ENCODE measurements at regions not wholly inside any gene's neighbourhood (a gene's known extent, or its start where the extent isn't known, plus 50 kb on each side); places are given as distances from the start of the nearest gene placed in this dataset.

DNA sequence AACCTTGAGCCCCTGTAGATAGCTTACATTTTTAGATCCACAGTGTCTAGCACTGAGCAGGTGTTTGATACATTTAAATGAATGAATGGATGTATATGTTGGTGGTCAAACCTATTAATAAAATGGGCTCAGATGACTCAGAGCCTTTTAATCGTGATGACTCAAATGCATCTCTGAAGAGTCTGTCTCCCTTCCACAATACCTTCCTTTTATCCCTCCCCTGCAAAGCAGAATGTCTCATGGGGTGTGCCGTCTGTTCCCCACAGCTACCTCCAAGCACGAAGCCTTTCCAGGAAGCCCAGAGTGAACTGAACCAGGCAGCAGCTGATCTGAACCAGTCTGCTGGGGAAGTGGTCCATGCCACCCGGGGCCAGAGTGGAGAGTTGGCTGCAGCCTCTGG, 303.5 kb upstream of the TPM1 start:
- DNase-seq (ENCODE audit: low read depth) = peak; percentile 37
- CTCF ChIA-PET = interaction anchor here (1.1 to 2.7 kb wide), 3 partner anchors 70 to 348 kb away, joined by 3 to 8 read pairs (median 4); partner anchors contain the start of gene TLN2
- TF ChIP-seq, protein P1, sequence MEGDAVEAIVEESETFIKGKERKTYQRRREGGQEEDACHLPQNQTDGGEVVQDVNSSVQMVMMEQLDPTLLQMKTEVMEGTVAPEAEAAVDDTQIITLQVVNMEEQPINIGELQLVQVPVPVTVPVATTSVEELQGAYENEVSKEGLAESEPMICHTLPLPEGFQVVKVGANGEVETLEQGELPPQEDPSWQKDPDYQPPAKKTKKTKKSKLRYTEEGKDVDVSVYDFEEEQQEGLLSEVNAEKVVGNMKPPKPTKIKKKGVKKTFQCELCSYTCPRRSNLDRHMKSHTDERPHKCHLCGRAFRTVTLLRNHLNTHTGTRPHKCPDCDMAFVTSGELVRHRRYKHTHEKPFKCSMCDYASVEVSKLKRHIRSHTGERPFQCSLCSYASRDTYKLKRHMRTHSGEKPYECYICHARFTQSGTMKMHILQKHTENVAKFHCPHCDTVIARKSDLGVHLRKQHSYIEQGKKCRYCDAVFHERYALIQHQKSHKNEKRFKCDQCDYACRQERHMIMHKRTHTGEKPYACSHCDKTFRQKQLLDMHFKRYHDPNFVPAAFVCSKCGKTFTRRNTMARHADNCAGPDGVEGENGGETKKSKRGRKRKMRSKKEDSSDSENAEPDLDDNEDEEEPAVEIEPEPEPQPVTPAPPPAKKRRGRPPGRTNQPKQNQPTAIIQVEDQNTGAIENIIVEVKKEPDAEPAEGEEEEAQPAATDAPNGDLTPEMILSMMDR (IDR thresholded peaks at IDR 0.05; ENCODE audit: insufficient read depth, low read depth, low read length) = no peak

DNA sequence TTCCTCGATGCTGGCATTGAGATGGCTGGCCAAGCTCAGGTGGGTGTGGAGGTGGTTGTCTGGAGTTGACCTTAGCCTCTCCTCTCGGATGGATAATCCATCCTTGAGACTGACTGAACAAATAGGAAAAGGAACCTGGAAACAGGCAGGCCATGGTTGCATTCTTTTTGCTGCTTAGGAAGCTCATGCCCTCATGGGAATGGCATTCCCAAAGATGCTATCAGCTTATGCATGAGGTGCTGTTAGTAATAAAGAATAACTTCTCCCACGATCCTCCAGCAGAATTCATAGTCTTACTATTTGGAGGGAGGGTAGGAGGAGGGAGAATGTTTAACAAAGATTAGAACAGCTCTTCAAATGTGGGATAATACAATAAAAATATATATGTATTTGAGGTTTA, 303.0 kb upstream of the TPM1 start:
- TF ChIP-seq, protein P1 (IDR thresholded peaks at IDR 0.05; ENCODE audit: insufficient read depth, low read depth, low read length) = no peak
- H3K4me3 ChIP-seq (ENCODE audit: low read depth, low read length) = no peak overlapping the region
- H3K36me3 ChIP-seq (ENCODE audit: control insufficient read depth, insufficient read depth, low read length) = no peaks in the 10 kb centered on the region
- ChIA-PET POLR2A (no interaction called here), CTCF (interaction anchor here (0.8 to 2.7 kb wide), 4 partner anchors 12 to 348 kb away, joined by 3 to 8 read pairs (median 4); partner anchors contain the start of gene TLN2)
- H3K27me3 ChIP-seq (ENCODE audit: control insufficient read depth, insufficient read depth, low read length) = no peaks in the 10 kb centered on the region
- DNase-seq (ENCODE audit: low read depth) = peak; percentile 66

More for the DNA sequence above, 303.5 kb upstream of the TPM1 start:
- H3K36me3 ChIP-seq (ENCODE audit: control insufficient read depth, insufficient read depth, low read length) = no peaks in the 10 kb centered on the region
- POLR2A ChIA-PET = no interaction called here
- no peaks in the 10 kb centered on the region for H3K27me3 ChIP-seq (ENCODE audit: control insufficient read depth, insufficient read depth, low read length)
- H3K4me3 ChIP-seq (ENCODE audit: low read depth, low read length) = no peak overlapping the region

DNA sequence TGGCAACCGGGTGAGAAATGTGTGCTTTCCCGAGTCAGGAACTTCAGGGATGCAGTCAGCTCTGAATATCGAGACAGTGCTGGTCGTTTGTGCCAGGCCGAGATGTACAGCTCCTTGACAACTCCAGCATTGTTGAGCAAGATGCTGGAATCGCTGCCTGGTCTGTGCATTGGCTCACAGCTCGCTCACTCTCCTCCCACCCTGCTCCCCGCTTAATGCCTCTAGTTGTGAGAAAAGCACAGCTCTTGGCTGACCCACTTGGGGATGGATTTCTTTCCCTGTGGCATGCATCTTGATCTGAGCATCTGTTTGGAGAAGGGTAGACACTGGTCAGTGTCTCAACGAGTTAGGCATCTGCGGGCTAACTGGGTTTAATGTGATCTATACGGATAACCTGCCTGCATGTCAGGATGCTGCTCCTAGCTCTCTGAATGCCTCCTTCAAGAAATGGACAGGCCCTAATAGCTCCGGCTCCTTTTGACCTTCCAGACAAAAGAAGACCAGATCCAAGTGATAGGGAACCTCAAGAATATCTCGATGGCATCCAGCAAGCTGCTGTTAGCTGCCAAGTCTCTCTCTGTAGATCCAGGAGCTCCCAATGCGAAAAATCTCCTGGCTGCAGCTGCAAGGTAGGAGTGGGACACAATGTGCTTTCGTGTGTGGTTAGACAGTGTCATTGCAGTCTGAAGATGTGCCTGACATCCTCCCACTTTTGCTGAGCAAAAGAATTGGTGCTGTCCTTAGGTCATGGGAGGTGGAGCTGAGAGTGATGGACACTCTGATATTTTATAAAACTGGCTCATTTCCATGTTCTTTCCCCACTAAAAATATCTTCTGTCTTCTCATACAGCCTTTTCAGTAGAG, 302.2 kb upstream of the TPM1 start:
- TF ChIP-seq, protein P1 (IDR thresholded peaks at IDR 0.05; ENCODE audit: insufficient read depth, low read depth, low read length) = no peak
- no peak for DNase-seq (ENCODE audit: low read depth)
- Histone ChIP-seq H3K4me3 (ENCODE audit: low read depth, low read length) (no peak overlapping the region), H3K27me3 (ENCODE audit: control insufficient read depth, insufficient read depth, low read length) (no peaks in the 10 kb centered on the region), H3K36me3 (ENCODE audit: control insufficient read depth, insufficient read depth, low read length) (no peaks in the 10 kb centered on the region)
- ChIA-PET POLR2A (no interaction called here), CTCF (interaction anchor here (0.8 to 5.0 kb wide), 7 partner anchors 11 to 349 kb away, joined by 3 to 35 read pairs (median 3); partner anchors contain the start of gene TLN2)

DNA sequence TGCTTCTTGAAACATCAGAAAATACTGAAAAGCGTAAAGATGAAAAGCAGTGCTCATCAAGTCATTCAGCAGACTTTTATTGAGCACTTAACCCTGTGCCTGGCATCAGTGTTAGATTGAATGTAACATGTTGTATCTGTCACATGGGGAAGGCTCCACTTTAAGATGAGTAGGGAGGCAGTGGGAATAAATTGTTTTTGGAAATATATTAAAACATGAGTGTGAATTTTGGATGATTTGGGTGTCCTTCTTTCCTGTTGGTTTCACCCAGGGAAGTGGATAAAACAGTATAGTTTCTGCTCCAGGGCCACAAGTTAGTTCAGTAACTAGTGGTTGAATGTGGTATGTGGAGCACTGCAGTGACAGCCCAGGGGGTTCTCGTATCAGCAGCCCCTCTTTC, 301.4 kb upstream of the TPM1 start:
- TF ChIP-seq, protein P1 (IDR thresholded peaks at IDR 0.05; ENCODE audit: insufficient read depth, low read depth, low read length) = no peak
- POLR2A ChIA-PET = interaction anchor here (0.6 kb wide), 1 partner anchor 338 kb away, joined by 3 read pairs; no protein-coding TSS in a partner anchor
- no peak for DNase-seq (ENCODE audit: low read depth)
- CTCF ChIA-PET = interaction anchor here (0.6 to 5.0 kb wide), 19 partner anchors 12 to 397 kb away, joined by 3 to 35 read pairs (median 4); partner anchors contain the start of gene TLN2
- no peaks in the 10 kb centered on the region for H3K27me3 ChIP-seq (ENCODE audit: control insufficient read depth, insufficient read depth, low read length)
- H3K4me3 ChIP-seq (ENCODE audit: low read depth, low read length) = no peak overlapping the region
- no peaks in the 10 kb centered on the region for H3K36me3 ChIP-seq (ENCODE audit: control insufficient read depth, insufficient read depth, low read length)
